ENCODE measurements at regions not wholly inside any gene's neighbourhood (a gene's known extent, or its start where the extent isn't known, plus 50 kb on each side); places are given as distances from the start of the nearest gene placed in this dataset.

DNA sequence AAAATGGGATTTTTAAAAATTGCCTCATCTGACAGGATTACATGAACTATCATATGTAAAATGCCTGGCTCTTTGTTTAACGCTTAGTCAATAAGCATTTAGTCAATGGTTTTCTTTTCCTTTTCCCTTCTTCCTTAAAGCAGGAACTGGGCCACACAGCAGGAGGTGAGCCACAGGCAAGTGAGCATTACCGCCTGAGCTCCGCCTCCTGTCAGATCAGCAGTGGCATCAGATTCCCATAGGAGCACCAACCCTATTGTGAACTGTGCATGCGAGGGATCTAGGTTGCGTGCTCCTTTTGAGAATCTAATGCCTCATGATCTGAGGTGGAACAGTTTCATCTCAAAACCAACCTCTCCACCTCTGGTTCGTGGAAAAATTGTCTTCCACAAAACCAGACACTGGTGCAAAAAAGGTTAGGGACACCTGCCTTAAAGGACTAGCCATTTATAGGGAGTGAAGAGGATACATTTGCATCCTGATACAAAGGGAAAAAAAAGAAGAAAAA lies 306.1 kb downstream of the FBXW7 start:
- Histone ChIP-seq H3K56ac (ENCODE audit: insufficient read length, low read depth, low read length) (no peak overlapping the region), H3K18ac (ENCODE audit: insufficient read length, low read depth, low read length) (no peak overlapping the region), H3K27me3 (ENCODE audit: insufficient read depth, low read length) (no peaks in the 10 kb centered on the region), H3T11ph (ENCODE audit: low read length) (no peak overlapping the region), H2BK15ac (ENCODE audit: low read depth, low read length) (no peak overlapping the region), H4K8ac (replicated peaks; ENCODE audit: insufficient read length, low read depth, low read length) (no peak overlapping the region), H3K4me2 (ENCODE audit: insufficient read depth, insufficient read length, low read length) (no peak overlapping the region), H3K23me2 (ENCODE audit: insufficient read length, low read depth, low read length, poor library complexity, severe bottlenecking) (no peaks in the 10 kb centered on the region), H3K4me1 (ENCODE audit: insufficient read depth, low read length) (no peaks in the 10 kb centered on the region), H4K5ac (ENCODE audit: insufficient read length, low read depth, low read length) (no peak overlapping the region), H3K79me1 (ENCODE audit: insufficient read depth, low read depth, low read length, poor library complexity, severe bottlenecking) (no peaks in the 10 kb centered on the region), H3K9me3 (ENCODE audit: control insufficient read depth, low read depth, low read length) (no peaks in the 10 kb centered on the region), H4K20me1 (ENCODE audit: control insufficient read depth, insufficient read depth, insufficient read length) (no peaks in the 10 kb centered on the region), H2AK5ac (ENCODE audit: insufficient read length, low read length) (no peak overlapping the region), H3K4ac (ENCODE audit: low read depth, low read length) (no peak overlapping the region), H2BK20ac (ENCODE audit: low read depth, low read length, poor library complexity, severe bottlenecking) (no peak overlapping the region), H3K14ac (ENCODE audit: insufficient read depth, low read length) (no peak overlapping the region), H2AFZ (ENCODE audit: low read length) (no peak overlapping the region), H3K27ac (ENCODE audit: insufficient read length, low read depth, low read length) (no peak overlapping the region), H2BK12ac (ENCODE audit: insufficient read length, low read depth, low read length) (no peak overlapping the region), H3K79me2 (ENCODE audit: insufficient read depth, low read length) (no peaks in the 10 kb centered on the region), H3K23ac (ENCODE audit: insufficient read length, low read depth, low read length) (no peak overlapping the region), H2BK120ac (ENCODE audit: low read depth, low read length, poor library complexity, severe bottlenecking) (no peak overlapping the region), H2BK5ac (ENCODE audit: insufficient read length, low read length) (no peak overlapping the region), H4K91ac (ENCODE audit: insufficient read length, low read depth, low read length) (no peak overlapping the region), H3K9ac (ENCODE audit: extremely low read depth, insufficient read length, low read length) (no peak overlapping the region)
- peak; percentile 51 for DNase-seq
- Mint-ChIP-seq H3K27me3 (ENCODE audit: low read depth) (no peaks in the 10 kb centered on the region), H3K9me3 (peaks cover 17 to 19% of the 10 kb centered on the region in 2 experiments), H3K36me3 (ENCODE audit: insufficient read depth in 1 of 3, low read depth in 3 of 3) (peaks cover 7 to 17% (median 7%) of the 10 kb centered on the region in 3 experiments), H3K4me1 (peaks cover 21 to 23% of the 10 kb centered on the region in 2 experiments), H3K27ac (no peak overlapping the region), H3K4me3 (no peak overlapping the region)
- no CpG with 5 or more reads among the region's 6 CpGs for WGBS (ENCODE audit: extremely low coverage, insufficient read length, low lambda C conversion rate)
- TF ChIP-seq, protein P1, sequence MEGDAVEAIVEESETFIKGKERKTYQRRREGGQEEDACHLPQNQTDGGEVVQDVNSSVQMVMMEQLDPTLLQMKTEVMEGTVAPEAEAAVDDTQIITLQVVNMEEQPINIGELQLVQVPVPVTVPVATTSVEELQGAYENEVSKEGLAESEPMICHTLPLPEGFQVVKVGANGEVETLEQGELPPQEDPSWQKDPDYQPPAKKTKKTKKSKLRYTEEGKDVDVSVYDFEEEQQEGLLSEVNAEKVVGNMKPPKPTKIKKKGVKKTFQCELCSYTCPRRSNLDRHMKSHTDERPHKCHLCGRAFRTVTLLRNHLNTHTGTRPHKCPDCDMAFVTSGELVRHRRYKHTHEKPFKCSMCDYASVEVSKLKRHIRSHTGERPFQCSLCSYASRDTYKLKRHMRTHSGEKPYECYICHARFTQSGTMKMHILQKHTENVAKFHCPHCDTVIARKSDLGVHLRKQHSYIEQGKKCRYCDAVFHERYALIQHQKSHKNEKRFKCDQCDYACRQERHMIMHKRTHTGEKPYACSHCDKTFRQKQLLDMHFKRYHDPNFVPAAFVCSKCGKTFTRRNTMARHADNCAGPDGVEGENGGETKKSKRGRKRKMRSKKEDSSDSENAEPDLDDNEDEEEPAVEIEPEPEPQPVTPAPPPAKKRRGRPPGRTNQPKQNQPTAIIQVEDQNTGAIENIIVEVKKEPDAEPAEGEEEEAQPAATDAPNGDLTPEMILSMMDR (conservative IDR thresholded peaks at IDR 0.05): no peak
